OCI-LY1 (cell line): ENCODE measurements at regions not wholly inside any gene's neighbourhood (a gene's known extent, or its start where the extent isn't known, plus 50 kb on each side); places are given as distances from the start of the nearest gene placed in this dataset.

ENCODE experiments used
- EZH2 ChIP-seq: fragments of 200-600 bp; sonication (generic), shearing (Covaris generic); IDR thresholded peaks from 2 replicates; pipeline ENCODE4 v1.8.0; 2017; ENCODE audit warnings: borderline replicate concordance, mixed run types, mild to moderate bottlenecking, antibody characterized with exemption, low read length, moderate library complexity, mixed read lengths
- TF ChIP-seq, protein P1 (sequence below): fragments of 200-600 bp; sonication (generic), shearing (Covaris generic); IDR thresholded peaks from 2 replicates; pipeline ENCODE4 v1.5.1; 2017; ENCODE audit warnings: mild to moderate bottlenecking, antibody characterized with exemption, low read length, moderate library complexity, mixed read lengths

DNA sequence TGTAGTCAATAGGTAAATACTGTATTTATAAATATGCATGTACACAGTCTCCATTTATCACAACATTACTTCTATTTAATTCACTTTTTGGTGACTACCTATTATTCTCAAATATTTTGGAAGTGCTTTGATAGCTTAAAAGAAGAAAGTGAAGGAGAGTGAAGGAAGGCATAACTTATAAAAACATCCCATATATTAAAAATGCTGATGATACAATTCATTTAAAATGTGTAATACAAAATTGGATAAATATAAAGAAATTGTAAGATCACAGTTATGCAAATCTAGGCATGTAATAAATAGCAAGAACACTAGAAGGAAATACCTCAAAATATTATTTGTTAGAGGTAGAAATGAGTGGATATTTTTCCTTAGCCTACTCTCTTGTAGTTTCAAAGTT, 111.6 kb upstream of the ADTRP start:
- TF ChIP-seq, protein P1, sequence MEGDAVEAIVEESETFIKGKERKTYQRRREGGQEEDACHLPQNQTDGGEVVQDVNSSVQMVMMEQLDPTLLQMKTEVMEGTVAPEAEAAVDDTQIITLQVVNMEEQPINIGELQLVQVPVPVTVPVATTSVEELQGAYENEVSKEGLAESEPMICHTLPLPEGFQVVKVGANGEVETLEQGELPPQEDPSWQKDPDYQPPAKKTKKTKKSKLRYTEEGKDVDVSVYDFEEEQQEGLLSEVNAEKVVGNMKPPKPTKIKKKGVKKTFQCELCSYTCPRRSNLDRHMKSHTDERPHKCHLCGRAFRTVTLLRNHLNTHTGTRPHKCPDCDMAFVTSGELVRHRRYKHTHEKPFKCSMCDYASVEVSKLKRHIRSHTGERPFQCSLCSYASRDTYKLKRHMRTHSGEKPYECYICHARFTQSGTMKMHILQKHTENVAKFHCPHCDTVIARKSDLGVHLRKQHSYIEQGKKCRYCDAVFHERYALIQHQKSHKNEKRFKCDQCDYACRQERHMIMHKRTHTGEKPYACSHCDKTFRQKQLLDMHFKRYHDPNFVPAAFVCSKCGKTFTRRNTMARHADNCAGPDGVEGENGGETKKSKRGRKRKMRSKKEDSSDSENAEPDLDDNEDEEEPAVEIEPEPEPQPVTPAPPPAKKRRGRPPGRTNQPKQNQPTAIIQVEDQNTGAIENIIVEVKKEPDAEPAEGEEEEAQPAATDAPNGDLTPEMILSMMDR, result no peak
- TF ChIP-seq EZH2, result no peak
